ENCODE measurements at regions not wholly inside any gene's neighbourhood (a gene's known extent, or its start where the extent isn't known, plus 50 kb on each side); places are given as distances from the start of the nearest gene placed in this dataset.

- TF ChIP-seq, protein P1, sequence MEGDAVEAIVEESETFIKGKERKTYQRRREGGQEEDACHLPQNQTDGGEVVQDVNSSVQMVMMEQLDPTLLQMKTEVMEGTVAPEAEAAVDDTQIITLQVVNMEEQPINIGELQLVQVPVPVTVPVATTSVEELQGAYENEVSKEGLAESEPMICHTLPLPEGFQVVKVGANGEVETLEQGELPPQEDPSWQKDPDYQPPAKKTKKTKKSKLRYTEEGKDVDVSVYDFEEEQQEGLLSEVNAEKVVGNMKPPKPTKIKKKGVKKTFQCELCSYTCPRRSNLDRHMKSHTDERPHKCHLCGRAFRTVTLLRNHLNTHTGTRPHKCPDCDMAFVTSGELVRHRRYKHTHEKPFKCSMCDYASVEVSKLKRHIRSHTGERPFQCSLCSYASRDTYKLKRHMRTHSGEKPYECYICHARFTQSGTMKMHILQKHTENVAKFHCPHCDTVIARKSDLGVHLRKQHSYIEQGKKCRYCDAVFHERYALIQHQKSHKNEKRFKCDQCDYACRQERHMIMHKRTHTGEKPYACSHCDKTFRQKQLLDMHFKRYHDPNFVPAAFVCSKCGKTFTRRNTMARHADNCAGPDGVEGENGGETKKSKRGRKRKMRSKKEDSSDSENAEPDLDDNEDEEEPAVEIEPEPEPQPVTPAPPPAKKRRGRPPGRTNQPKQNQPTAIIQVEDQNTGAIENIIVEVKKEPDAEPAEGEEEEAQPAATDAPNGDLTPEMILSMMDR (IDR thresholded peaks at IDR 0.05; ENCODE audit: insufficient read depth, low read depth, low read length) = no peak
- TF ChIP-seq EZH2 (IDR thresholded peaks at IDR 0.05; ENCODE audit: insufficient read depth, low read length) = no peak
Observed at GRCh38 chr6:8170754-8171153, 68.4 kb upstream of the EEF1E1 start.

Measured in astrocyte (in vitro differentiated cells and primary cell).